ENCODE measurements at regions not wholly inside any gene's neighbourhood (a gene's known extent, or its start where the extent isn't known, plus 50 kb on each side); places are given as distances from the start of the nearest gene placed in this dataset.

GRCh38 chr3:124229420-124229819 is 237.5 kb upstream of the ROPN1 start:
- Histone ChIP-seq H3K27ac (ENCODE audit: insufficient read depth, low read length, poor library complexity, severe bottlenecking) (no peak overlapping the region), H3K4me1 (ENCODE audit: control insufficient read depth, insufficient read depth, low read length, poor library complexity, severe bottlenecking) (no peaks in the 10 kb centered on the region), H3K4me3 (ENCODE audit: insufficient read depth, low read depth, low read length, poor library complexity, severe bottlenecking) (no peak overlapping the region), H3K9me3 (ENCODE audit: control insufficient read depth, low read length) (no peaks in the 10 kb centered on the region), H3K36me3 (ENCODE audit: control insufficient read depth, insufficient read depth, low read length) (no peaks in the 10 kb centered on the region), H3K27me3 (replicated peaks; ENCODE audit: control insufficient read depth, insufficient read depth, low read length, poor library complexity, severe bottlenecking) (peaks cover 3% of the 10 kb centered on the region)
- no peak for DNase-seq

GRCh38 chr3:124229836-124230235 is 237.9 kb upstream of the ROPN1 start:
- Histone ChIP-seq H3K36me3 (ENCODE audit: control insufficient read depth, insufficient read depth, low read length) (no peaks in the 10 kb centered on the region), H3K4me3 (ENCODE audit: insufficient read depth, low read depth, low read length, poor library complexity, severe bottlenecking) (no peak overlapping the region), H3K27ac (ENCODE audit: insufficient read depth, low read length, poor library complexity, severe bottlenecking) (no peak overlapping the region), H3K9me3 (ENCODE audit: control insufficient read depth, low read length) (no peaks in the 10 kb centered on the region), H3K27me3 (replicated peaks; ENCODE audit: control insufficient read depth, insufficient read depth, low read length, poor library complexity, severe bottlenecking) (peaks cover 3% of the 10 kb centered on the region), H3K4me1 (ENCODE audit: control insufficient read depth, insufficient read depth, low read length, poor library complexity, severe bottlenecking) (no peaks in the 10 kb centered on the region)
- no peak for DNase-seq

- Histone ChIP-seq H3K4me3 (ENCODE audit: insufficient read depth, low read depth, low read length, poor library complexity, severe bottlenecking) (no peak overlapping the region), H3K9me3 (ENCODE audit: control insufficient read depth, low read length) (no peaks in the 10 kb centered on the region), H3K4me1 (ENCODE audit: control insufficient read depth, insufficient read depth, low read length, poor library complexity, severe bottlenecking) (no peaks in the 10 kb centered on the region), H3K27ac (ENCODE audit: insufficient read depth, low read length, poor library complexity, severe bottlenecking) (no peak overlapping the region), H3K36me3 (ENCODE audit: control insufficient read depth, insufficient read depth, low read length) (no peaks in the 10 kb centered on the region), H3K27me3 (replicated peaks; ENCODE audit: control insufficient read depth, insufficient read depth, low read length, poor library complexity, severe bottlenecking) (peaks cover 3% of the 10 kb centered on the region)
- no peak for DNase-seq
Observed at GRCh38 chr3:124230432-124230831, 238.5 kb upstream of the ROPN1 start.

- H3K36me3 ChIP-seq (ENCODE audit: control insufficient read depth, insufficient read depth, low read length), result no peaks in the 10 kb centered on the region
- H3K4me3 ChIP-seq (ENCODE audit: insufficient read depth, low read depth, low read length, poor library complexity, severe bottlenecking), result no peak overlapping the region
- H3K27me3 ChIP-seq (replicated peaks; ENCODE audit: control insufficient read depth, insufficient read depth, low read length, poor library complexity, severe bottlenecking), result peaks cover 3% of the 10 kb centered on the region
- H3K27ac ChIP-seq (ENCODE audit: insufficient read depth, low read length, poor library complexity, severe bottlenecking), result no peak overlapping the region
- no peaks in the 10 kb centered on the region for H3K4me1 ChIP-seq (ENCODE audit: control insufficient read depth, insufficient read depth, low read length, poor library complexity, severe bottlenecking)
- H3K9me3 ChIP-seq (ENCODE audit: control insufficient read depth, low read length), result no peaks in the 10 kb centered on the region
- DNase-seq, result no peak
Observed at GRCh38 chr3:124230998-124231397, 239.1 kb upstream of the ROPN1 start.

GRCh38 chr3:124234852-124235252 is 242.9 kb upstream of the ROPN1 start:
- Histone ChIP-seq H3K4me1 (ENCODE audit: control insufficient read depth, insufficient read depth, low read length, poor library complexity, severe bottlenecking) (no peaks in the 10 kb centered on the region), H3K27ac (ENCODE audit: insufficient read depth, low read length, poor library complexity, severe bottlenecking) (no peak overlapping the region), H3K4me3 (ENCODE audit: insufficient read depth, low read depth, low read length, poor library complexity, severe bottlenecking) (no peak overlapping the region), H3K27me3 (replicated peaks; ENCODE audit: control insufficient read depth, insufficient read depth, low read length, poor library complexity, severe bottlenecking) (peaks cover 3% of the 10 kb centered on the region), H3K9me3 (ENCODE audit: control insufficient read depth, low read length) (no peaks in the 10 kb centered on the region), H3K36me3 (ENCODE audit: control insufficient read depth, insufficient read depth, low read length) (no peaks in the 10 kb centered on the region)
- DNase-seq, result no peak

GRCh38 chr3:124235446-124235845 is 243.5 kb upstream of the ROPN1 start:
- no peaks in the 10 kb centered on the region for H3K9me3 ChIP-seq (ENCODE audit: control insufficient read depth, low read length)
- DNase-seq, result no peak
- H3K27ac ChIP-seq (ENCODE audit: insufficient read depth, low read length, poor library complexity, severe bottlenecking), result no peak overlapping the region
- H3K36me3 ChIP-seq (ENCODE audit: control insufficient read depth, insufficient read depth, low read length), result no peaks in the 10 kb centered on the region
- no peaks in the 10 kb centered on the region for H3K4me1 ChIP-seq (ENCODE audit: control insufficient read depth, insufficient read depth, low read length, poor library complexity, severe bottlenecking)
- no peak overlapping the region for H3K4me3 ChIP-seq (ENCODE audit: insufficient read depth, low read depth, low read length, poor library complexity, severe bottlenecking)
- peaks cover 3% of the 10 kb centered on the region for H3K27me3 ChIP-seq (replicated peaks; ENCODE audit: control insufficient read depth, insufficient read depth, low read length, poor library complexity, severe bottlenecking)

- H3K4me3 ChIP-seq (ENCODE audit: insufficient read depth, low read depth, low read length, poor library complexity, severe bottlenecking), result no peak overlapping the region
- H3K27me3 ChIP-seq (replicated peaks; ENCODE audit: control insufficient read depth, insufficient read depth, low read length, poor library complexity, severe bottlenecking), result peaks cover 2% of the 10 kb centered on the region
- H3K27ac ChIP-seq (ENCODE audit: insufficient read depth, low read length, poor library complexity, severe bottlenecking), result no peak overlapping the region
- H3K9me3 ChIP-seq (ENCODE audit: control insufficient read depth, low read length), result no peaks in the 10 kb centered on the region
- no peaks in the 10 kb centered on the region for H3K36me3 ChIP-seq (ENCODE audit: control insufficient read depth, insufficient read depth, low read length)
- DNase-seq, result no peak
- no peaks in the 10 kb centered on the region for H3K4me1 ChIP-seq (ENCODE audit: control insufficient read depth, insufficient read depth, low read length, poor library complexity, severe bottlenecking)
Observed at GRCh38 chr3:124243177-124243859, 251.4 kb upstream of the ROPN1 start.

- Histone ChIP-seq H3K27me3 (replicated peaks; ENCODE audit: control insufficient read depth, insufficient read depth, low read length, poor library complexity, severe bottlenecking) (peaks cover 2% of the 10 kb centered on the region), H3K9me3 (ENCODE audit: control insufficient read depth, low read length) (no peaks in the 10 kb centered on the region), H3K4me3 (ENCODE audit: insufficient read depth, low read depth, low read length, poor library complexity, severe bottlenecking) (no peak overlapping the region), H3K36me3 (ENCODE audit: control insufficient read depth, insufficient read depth, low read length) (no peaks in the 10 kb centered on the region), H3K27ac (ENCODE audit: insufficient read depth, low read length, poor library complexity, severe bottlenecking) (no peak overlapping the region), H3K4me1 (ENCODE audit: control insufficient read depth, insufficient read depth, low read length, poor library complexity, severe bottlenecking) (no peaks in the 10 kb centered on the region)
- no peak for DNase-seq
Observed at GRCh38 chr3:124246376-124246775, 254.5 kb upstream of the ROPN1 start.

- Histone ChIP-seq H3K36me3 (ENCODE audit: control insufficient read depth, insufficient read depth, low read length) (no peaks in the 10 kb centered on the region), H3K27me3 (replicated peaks; ENCODE audit: control insufficient read depth, insufficient read depth, low read length, poor library complexity, severe bottlenecking) (peaks cover 2% of the 10 kb centered on the region), H3K27ac (ENCODE audit: insufficient read depth, low read length, poor library complexity, severe bottlenecking) (no peak overlapping the region), H3K4me1 (ENCODE audit: control insufficient read depth, insufficient read depth, low read length, poor library complexity, severe bottlenecking) (no peaks in the 10 kb centered on the region), H3K9me3 (ENCODE audit: control insufficient read depth, low read length) (no peaks in the 10 kb centered on the region), H3K4me3 (ENCODE audit: insufficient read depth, low read depth, low read length, poor library complexity, severe bottlenecking) (no peak overlapping the region)
- no peak for DNase-seq
Observed at GRCh38 chr3:124246949-124247348, 255.0 kb upstream of the ROPN1 start.

- H3K4me1 ChIP-seq (ENCODE audit: control insufficient read depth, insufficient read depth, low read length, poor library complexity, severe bottlenecking), result no peaks in the 10 kb centered on the region
- no peak overlapping the region for H3K27ac ChIP-seq (ENCODE audit: insufficient read depth, low read length, poor library complexity, severe bottlenecking)
- peaks cover 2% of the 10 kb centered on the region for H3K27me3 ChIP-seq (replicated peaks; ENCODE audit: control insufficient read depth, insufficient read depth, low read length, poor library complexity, severe bottlenecking)
- DNase-seq, result no peak
- H3K36me3 ChIP-seq (ENCODE audit: control insufficient read depth, insufficient read depth, low read length), result no peaks in the 10 kb centered on the region
- H3K4me3 ChIP-seq (ENCODE audit: insufficient read depth, low read depth, low read length, poor library complexity, severe bottlenecking), result no peak overlapping the region
- H3K9me3 ChIP-seq (ENCODE audit: control insufficient read depth, low read length), result no peaks in the 10 kb centered on the region
Observed at GRCh38 chr3:124248471-124249028, 256.6 kb upstream of the ROPN1 start.

Measured in effector memory CD4-positive, alpha-beta T cell (primary cell).